GM21390 (cell line): ENCODE measurements at regions not wholly inside any gene's neighbourhood (a gene's known extent, or its start where the extent isn't known, plus 50 kb on each side); places are given as distances from the start of the nearest gene placed in this dataset.
"Not testable (repeated sequence)": the region's sequence is repeated elsewhere in the genome, so short reads cannot be mapped to it uniquely, and the experiment has no call there.

ENCODE experiments used
- ATAC-seq: cut with Tn5 transposase; IDR thresholded peaks from one replicate; pipeline ENCODE4 v1.9.1; 2021; ENCODE audit not compliant: unreplicated experiment

DNA sequence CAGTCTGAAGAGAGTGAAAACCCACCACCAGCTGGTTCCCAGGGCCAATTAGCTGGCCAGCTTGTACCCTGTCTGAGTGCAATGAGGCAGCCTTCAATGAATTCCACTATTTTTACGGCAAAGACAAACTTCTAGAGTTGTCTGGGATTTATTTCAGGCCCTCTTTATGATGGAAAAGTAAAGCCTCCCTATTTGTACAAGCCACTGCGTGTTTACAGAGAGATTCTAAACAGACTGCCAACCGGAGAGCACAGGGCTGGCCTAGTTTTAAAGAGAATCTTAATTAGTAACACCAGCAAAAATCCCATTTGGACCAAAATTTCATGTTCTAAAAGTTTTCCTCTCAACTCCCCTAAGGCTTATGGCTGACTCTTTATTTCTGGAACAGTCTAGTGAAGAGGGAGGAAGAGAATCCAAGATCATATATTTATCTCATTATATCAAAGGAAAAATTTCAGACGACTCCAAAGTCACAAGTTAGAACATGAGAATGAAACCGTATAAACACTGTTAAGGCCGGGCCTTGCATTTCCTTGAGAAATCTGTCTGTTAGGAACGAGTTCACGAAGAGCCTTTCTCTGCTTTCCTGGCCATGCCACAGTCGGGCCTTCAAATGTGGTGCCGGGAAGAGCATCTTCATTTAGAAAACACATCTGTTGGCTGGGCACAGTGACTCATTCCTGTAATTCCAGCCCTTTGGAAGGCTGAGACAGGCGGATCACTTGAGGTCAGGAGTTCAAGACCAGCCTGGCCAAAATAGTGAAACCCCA lies 724.6 kb upstream of the NRP1 start:
- no peak for ATAC-seq

DNA sequence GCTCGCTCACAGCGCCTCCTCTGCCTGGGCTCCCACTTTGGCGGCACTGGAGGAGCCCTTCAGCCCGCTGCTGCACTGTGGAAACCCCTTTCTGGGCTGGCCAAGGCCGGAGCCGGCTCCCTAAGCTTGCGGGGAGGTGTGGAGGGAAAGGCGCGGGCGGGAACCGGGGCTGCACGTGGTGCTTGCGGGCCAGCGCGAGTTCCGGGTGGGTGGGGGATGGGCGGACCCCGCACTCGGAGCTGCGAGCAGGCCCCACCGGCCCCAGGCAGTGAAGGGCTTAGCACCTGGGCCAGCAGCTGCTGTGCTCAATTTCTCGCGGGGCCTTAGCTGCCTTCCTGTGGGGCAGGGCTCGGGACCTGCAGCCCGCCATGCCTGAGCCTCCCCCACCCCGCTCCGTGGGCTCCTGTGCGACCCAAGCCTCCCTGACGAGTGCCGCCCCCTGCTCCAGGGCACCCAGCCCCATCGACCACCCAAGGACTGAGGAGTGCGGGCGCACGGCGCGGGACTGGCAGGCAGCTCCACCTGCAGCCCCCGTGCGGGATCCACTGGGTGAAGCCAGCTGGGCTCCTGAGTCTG lies 721.0 kb upstream of the NRP1 start:
- ATAC-seq: not testable (repeated sequence)

DNA sequence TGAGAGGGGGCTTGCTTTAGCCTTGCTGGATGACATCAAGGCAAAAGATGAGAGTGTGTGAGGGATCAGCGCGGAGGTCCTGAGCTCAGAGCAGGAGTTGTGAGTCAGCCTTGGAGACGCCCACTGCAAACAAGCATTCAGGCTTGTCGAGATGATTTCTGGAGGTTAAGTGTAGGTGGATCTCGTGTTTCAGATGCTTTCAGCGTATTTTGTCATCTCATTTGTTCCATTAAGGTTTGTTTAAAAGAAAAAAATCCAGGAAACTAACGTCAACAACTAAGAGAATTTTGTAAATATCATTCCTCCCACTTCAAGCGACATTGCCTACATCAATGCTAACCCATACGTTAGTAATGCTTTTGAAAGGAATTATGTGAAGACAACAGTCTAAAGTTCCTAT lies 715.4 kb upstream of the NRP1 start:
- ATAC-seq: no peak

DNA sequence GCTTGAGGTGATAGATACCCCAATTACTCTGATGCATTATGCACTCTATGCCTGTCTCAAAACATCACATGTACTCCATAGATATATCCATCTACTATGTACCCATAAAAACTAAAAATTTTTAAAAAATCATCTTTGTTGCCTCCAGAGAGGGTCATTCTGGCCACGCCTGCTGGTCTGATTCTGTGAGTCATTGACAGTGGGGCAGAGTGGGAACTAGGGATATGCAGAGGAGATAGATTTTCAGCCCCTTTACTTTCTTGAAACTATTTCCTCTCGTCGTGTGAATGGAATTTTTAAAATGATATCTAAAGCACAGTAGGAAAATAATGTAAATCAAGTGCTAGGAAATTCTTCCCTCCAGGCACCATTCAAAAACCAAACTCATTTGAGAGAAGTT lies 715.0 kb upstream of the NRP1 start:
- no peak for ATAC-seq

DNA sequence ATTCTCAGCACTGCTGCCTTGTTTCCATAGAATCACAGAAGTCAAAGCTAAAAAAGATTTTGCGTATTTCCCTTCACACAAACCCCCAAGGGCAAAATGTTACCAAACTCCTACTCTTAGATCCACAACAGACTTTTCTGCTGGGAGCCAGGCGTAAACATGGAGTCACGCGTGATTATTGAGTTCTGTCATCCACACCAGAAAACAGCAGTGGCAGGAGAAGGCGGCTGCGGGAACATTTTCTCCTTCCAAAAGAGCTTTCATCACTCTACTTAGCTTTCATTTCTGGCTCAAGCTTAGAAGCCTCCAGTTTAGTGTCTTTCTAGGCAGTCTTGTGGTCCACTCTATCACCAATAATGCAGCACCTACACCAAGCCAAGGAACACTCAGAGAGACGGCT lies 712.9 kb upstream of the NRP1 start:
- ATAC-seq: no peak

DNA sequence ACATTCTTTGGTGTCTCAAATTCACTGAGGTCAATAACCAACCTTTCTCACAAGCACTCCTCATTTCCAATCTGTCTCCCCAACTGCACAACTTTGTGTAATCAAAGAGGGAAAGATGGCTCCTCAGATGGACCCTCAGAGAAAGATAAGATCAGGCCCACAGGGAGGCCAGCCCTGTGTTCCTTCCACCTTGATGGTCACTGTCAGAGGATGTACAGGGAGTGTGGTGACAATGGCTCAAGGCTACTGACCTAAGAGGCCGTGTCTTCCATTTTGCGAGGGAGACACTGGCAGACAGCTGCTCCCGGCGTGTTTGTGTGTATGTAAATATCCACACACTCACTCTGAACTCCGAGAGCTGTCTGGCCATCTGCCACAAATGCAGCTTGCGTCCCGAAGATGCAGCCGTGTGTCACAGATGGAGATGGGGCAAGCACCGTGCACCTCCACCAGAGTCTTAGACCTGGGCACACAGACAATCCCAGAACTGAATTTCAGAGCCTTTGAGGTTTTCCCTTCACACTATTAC lies 712.1 kb upstream of the NRP1 start:
- ATAC-seq: no peak

DNA sequence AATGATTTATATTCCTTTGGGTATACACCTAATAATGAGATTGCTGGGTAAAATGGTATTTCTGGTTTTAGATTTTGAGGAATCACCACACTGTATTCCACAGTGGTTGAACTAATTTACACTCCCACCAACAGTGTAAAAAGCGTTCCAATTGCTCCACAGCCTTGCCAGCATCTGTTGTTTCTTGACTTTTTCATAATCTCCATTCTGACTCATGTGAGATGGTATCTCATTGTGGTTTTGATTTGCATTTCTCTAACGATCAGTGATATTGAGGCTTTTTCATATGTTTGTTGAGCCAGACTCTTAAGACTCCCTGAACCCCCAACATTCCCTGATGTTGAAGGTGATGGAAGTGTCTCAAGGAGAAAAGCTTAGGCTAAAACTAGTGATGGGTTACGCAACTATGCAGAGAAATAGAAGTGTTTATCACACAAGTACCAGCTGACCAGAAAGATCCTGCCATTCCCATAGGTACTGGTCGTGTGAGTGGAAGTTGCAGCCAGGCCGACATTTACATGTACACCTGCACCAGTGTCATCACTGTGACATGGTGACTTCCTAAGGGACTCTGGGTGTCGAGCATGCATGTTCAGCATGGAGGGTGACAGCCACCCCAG lies 711.2 kb upstream of the NRP1 start:
- ATAC-seq: no peak

DNA sequence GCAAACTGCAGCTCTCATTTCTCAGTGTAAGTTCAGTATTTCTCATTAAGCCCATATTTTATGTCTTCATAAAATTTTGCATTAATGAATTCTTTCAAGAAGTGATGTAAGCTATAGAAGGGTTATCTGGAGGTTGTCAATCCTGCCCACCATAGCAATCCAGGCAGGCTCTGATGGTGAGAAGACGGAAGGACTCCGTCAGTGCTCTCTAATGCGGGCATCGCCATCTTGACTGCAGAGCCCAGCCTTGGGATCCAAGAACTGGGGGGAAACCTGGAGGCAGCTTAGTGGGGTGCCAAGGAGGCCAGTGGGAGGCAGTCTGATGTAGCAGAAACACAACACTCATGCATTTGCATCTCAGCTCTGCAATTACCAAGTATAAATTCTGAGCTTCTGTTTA lies 707.4 kb upstream of the NRP1 start:
- no peak for ATAC-seq

DNA sequence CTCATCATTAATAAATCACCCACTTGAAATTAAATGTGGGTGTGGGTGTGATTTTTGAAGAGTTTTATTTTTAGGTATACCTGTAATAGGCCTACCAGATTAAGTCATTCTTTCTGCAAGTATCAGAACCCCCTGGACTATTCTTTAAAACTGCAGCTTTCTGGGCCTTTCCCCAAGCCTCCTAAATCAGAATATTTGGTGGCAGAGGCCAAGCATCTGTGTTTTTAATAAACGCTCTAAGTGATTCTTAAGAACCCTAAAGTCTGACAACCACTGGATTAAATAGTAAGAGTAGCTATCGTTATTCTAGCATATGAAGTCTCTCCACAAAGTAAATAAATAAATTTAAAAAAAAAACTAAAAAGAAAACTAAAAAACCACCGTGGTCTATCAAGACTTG lies 703.0 kb upstream of the NRP1 start:
- ATAC-seq: no peak

DNA sequence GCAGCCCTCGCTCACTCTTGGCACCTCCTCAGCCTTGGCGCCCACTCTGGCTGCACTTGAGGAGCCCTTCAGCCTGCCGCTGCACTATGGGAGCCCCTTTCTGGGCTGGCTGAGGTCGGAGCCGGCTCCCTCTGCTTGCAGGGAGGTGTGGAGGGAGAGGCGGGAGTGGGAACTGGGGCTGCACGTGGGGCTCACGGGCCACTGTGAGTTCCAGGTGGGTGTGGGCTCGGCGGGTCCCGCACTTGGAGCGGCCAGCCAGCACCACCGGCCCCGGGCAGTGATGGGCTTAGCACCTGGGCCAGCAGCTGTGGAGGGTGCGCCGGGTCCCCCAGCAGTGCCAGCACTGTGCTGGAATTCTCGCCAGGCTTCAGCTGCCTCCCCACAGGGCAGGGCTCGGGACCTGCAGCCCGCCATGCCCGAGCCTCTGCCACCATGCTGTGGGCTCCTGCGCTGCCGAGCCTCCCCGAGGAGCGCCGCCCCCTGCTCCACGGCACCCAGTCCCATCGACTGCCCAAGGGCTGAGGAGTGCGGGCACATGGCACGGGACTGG lies 700.8 kb upstream of the NRP1 start:
- not testable (repeated sequence) for ATAC-seq

DNA sequence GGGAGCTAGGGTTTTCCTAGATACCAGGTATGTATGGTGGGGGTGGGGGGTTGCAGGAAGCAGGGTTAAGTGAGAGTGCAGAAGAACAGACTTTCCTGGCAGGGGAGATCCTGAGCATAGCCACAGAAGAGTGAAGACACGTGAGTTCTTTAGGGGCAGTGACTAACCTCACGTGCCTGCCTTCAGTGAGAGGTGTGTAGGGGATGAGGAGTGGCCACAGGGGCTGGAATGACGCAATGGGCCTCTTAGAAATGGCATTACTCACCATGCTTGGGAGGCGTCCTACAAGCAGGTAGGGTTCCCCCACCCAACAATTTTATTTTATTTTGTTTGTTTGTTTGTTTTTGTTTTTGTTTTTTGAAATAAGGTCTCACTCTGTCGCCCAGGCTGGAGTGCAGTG lies 698.6 kb upstream of the NRP1 start:
- ATAC-seq: no peak

DNA sequence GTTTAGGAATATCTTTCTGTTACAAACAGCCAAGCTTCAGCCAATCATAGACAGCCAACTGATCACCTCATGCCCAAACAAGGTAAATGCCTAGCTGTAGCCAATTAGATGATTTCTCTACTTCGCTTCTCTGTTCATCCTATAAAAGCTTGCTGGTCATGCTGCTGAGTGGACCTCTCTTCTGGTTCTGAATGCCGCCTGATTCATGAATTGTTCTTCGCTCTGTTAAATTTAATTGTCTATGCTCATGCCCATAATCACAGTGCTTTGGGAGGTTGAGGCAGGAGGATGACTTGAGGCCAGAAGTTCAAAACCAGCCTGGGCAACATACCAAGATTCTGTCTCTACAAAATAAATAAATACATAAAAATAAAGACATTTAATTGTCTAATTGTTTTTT lies 698.1 kb upstream of the NRP1 start:
- no peak for ATAC-seq

DNA sequence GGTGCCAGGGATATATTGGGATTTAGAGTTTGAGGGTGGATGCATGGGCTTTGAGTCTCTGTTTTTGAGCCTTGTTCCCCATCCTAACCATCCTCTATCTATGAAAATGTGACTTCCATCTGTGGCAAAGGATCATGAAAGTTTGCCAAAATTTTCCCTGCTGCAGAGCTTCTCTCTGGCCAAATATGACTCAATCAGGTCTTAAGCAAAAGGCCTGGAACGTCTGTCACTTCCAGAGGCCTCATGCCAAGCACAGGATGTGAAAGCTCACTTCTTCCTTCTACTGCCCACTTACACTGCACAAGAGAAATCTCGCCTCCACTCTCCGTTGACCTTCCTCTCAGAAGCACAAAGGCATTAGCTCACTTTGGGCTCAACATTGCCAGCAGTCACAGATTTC lies 696.9 kb upstream of the NRP1 start:
- ATAC-seq: no peak

DNA sequence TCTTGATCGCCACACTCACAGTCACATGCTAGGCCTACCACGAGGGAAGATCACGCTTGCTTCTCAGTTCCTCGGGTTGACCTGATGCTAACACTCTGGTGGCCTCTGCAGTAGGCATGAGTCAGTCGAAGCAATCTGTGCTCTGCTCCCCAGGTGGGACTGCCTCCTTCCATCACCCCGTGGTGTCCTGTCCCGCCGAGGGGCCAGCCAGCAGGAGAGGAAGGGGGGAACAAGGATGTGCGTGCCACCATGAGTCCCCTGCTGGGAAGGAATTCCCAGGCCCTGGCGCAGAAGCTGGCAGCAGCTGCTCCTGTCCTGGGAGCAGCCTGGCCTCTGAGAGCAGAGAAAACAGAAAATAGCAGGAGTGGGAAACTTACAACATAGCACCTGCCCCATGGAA lies 695.0 kb upstream of the NRP1 start:
- no peak for ATAC-seq

DNA sequence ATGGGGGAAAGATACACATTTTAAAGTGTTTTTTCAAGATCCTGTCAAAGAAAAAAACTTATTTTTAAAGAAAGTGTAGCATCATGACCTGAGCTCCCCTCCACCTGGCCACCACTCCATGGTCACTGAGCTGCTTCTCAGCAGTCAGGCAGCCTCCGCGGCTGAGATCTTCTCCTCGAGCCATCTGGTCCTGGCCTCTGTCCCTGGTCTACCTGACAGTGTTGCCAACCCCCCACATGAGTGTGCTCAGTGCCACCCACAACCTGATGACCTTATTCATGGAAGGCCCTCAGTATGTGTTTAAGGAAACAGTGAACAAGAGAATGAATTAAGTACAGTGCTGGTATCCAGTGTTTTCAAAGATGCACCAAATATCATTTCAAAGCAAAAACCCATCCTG lies 694.5 kb upstream of the NRP1 start:
- ATAC-seq: no peak

DNA sequence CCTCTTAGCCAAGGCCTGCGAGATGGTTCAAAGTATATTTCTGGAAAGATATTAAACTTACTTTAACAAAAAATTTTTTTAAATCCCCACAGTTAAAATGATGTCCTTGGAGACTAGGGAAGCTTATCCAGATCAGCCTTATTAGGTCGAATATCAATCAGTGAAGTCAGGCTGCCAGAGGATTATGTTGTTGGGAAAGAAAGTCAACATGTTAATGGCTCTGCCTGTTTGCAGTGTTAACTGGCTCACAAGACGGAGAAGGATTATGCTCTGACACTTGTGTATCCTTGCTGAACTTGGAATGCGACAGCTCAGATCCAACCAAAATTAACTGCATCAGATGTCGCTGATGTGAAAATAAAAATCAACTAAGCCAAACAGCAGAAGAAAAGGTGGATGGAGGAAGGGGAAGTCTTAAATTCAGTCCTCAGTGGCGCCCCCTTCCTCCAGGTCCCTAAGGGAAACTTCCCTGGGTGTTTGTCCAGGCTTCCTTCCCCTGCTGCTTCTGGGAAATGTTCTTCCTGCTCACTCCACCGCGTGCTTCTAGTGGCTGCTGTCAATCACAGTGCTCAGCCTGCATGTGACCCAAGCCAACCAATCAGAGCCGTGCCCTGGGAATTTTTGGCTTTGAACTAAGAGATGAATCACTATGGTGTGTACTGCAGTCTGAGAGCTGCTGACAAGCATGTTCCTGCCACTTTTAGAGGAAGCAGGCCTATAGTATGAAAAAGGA lies 690.4 kb upstream of the NRP1 start:
- ATAC-seq: no peak

DNA sequence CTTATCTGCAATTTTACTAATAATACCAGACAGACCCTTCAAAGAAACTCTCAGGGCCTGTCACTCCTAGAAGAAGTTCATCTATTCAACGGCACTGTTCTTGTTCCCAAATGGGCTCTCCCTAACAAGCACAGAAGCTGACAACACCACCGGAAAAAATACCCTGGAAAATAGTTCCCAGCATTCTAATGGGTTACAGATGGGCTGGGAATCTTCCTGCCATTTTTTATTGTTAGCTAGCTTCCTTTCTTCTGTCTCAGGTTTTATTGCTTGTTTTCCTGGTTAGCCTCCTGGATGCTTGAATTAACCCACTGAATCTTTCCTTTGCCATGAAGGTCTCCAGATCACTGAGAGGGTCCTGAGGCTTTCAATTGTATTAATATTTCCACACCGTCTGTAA lies 689.8 kb upstream of the NRP1 start:
- no peak for ATAC-seq

DNA sequence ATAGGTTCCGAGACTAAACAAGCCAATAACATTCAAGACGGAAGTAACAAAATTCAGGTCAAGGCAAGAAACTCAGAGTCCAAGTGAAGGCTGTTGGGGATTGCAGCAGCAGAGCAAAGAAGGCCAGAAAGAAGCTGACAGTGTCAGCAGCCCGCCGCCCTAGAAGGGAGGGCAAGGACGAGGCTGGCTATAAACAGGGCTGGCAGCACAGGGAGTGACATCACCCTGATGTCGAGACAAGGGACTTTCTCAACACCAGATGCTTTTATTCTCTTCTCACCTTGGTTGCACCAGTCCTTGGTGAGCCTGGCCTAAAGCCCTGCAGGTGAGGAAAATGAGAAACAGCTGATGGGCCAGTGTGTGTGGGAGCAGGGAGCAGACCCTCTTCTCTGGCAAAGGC lies 687.7 kb upstream of the NRP1 start:
- no peak for ATAC-seq

DNA sequence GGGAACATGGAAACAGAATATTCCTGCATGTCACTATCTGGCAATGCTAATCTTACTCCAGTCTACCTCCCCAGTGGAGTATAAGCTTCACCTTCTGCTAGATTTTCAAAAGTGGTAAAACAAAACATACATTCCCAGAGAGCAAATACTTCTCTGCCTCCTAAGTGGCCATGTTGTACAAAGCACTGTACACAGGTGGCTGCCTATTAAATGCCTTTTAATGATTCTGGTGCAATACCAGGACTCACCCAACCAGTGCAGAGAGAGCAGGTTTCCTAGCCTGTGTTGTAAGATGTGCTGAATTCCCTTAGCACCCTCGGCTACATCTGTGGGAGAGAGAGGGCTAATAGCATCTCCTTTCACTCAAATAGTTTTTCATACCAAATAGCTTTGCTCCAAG lies 684.3 kb upstream of the NRP1 start:
- ATAC-seq: no peak

DNA sequence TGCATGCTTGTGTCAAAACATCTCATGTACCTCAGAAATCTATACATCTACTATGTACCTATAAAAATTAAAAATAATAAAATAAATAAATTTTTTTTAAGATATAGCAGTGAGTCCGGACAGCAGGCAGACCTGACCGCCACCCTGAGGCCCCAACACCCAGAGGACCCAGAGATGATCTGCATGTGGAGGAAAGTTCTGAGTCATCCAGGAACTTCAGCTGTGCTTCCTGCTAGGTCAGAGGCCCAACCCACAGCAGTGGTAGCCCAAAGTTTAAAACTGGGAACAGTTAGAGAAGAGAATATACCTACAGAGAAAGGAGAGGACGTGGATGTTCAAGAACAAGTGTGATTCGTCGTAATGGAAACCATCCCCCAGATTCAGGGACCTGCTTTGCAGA lies 683.7 kb upstream of the NRP1 start:
- ATAC-seq: no peak

DNA sequence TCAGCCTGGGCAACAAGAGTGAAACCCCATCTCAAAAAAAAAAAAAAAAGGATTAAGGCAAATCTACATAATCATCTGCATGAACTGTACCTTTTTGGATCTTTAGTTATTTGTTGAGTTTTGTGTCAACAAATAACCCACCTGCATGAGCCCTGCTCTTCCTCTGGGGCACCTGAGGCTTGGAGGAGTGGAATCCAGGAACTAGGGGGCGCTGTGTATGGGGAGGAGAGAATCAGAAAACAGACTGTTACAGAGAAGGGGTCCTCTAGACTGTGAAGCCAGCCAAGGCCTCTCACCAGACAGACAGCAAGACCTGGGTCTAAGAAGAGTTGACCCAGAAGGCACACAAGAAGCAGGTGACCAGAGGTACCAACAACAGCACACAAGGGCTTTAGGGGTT lies 682.8 kb upstream of the NRP1 start:
- ATAC-seq: no peak
